Transverse colon (tissue), 4 donors: ENCODE measurements at regions not wholly inside any gene's neighbourhood (a gene's known extent, or its start where the extent isn't known, plus 50 kb on each side); places are given as distances from the start of the nearest gene placed in this dataset.

Experiments used
- DNase-seq: peaks from one replicate; pipeline ENCODE4 v3.0.0-alpha.2; 2019
- H3K27ac ChIP-seq, 4 donors: fragments of 200-600 bp; sonication (generic); 2 replicates each; pipeline ENCODE4 v1.5.1; 2016 to 2018; ENCODE audit warnings: inconsistent platforms in 4 of 4
- H3K27me3 ChIP-seq: fragments of 200-600 bp; sonication (generic); 2 replicates; pipeline ENCODE4 v1.5.1; 2017; ENCODE audit warnings: inconsistent platforms
- H3K36me3 ChIP-seq, 4 donors: fragments of 200-600 bp; sonication (generic); 2 replicates each; pipeline ENCODE4 v1.5.1; 2017 to 2019; ENCODE audit warnings: inconsistent platforms in 4 of 4
- H3K4me1 ChIP-seq, 4 donors: fragments of 200-600 bp; sonication (generic); 2 replicates each; pipeline ENCODE4 v1.5.1; 2017 to 2020; ENCODE audit warnings: inconsistent platforms in 4 of 4
- H3K4me3 ChIP-seq, 4 donors: fragments of 200-600 bp; sonication (generic); 1 replicate in 1 of 4; 2 replicates in 3 of 4; pipeline versions ENCODE4 v1.5.1 to v1.6.1; 2017 to 2019; ENCODE audit warnings: inconsistent platforms in 4 of 4
- H3K9me3 ChIP-seq, 2 donors: fragments of 200-600 bp; sonication (generic); 2 replicates each; pipeline ENCODE4 v1.5.1; 2017 to 2019; ENCODE audit warnings: inconsistent platforms in 2 of 2
- EP300 ChIP-seq: sonication (generic); formaldehyde crosslinking; IDR thresholded peaks from one replicate; pipeline ENCODE4 v1.6.1; 2017; ENCODE audit warnings: antibody characterized with exemption, low read depth
- POLR2A ChIP-seq: fragments of 450-650 bp; IDR thresholded peaks from one replicate; pipeline ENCODE4 v1.6.1; 2016; ENCODE audit warnings: antibody characterized with exemption, mild to moderate bottlenecking, moderate library complexity
- POLR2AphosphoS5 ChIP-seq, 3 donors: sonication (generic); formaldehyde crosslinking; IDR thresholded peaks; one replicate each; pipeline ENCODE4 v1.6.1; 2016; ENCODE audit warnings: antibody characterized with exemption in 3 of 3
- WGBS, 2 donors: methylation state at CpG; one replicate each; pipeline ENCODE4 v1.1.5; 2018; ENCODE audit warnings: low coverage in 1 of 2; 5-methylcytosine and 5-hydroxymethylcytosine counted together
- in situ Hi-C, 4 donors: fragments of 200-750 bp; cut with MboI; loops; one replicate each; pipeline versions ENCODE4 v1.15.0 to v1.15.1; 2017; ENCODE audit warnings: low sequenced_read_pairs in 3 of 4, low pct_ligation_motif_present in 1 of 4, low pct_unique_long_range_greater_than_20kb in 1 of 4
- intact Hi-C: fragments of 100-400 bp; cut with DNase I; formaldehyde crosslinking; loops from one replicate; pipeline ENCODE4 v1.15.1; 2023; ENCODE audit warnings: low total_unique reads
- TF ChIP-seq, protein P1 (sequence below), 5 experiments: fragments of 200-600 bp in 3 of 5; fragments of 450-650 bp in 2 of 5; sonication (generic) in 3 of 5; IDR thresholded peaks; 1 replicate in 2 of 5; 2 replicates in 3 of 5; pipeline ENCODE4 v1.5.1; 2016 to 2017; ENCODE audit warnings: antibody characterized with exemption in 5 of 5, inconsistent platforms in 3 of 5, mild to moderate bottlenecking in 2 of 5, moderate library complexity in 1 of 5

DNA sequence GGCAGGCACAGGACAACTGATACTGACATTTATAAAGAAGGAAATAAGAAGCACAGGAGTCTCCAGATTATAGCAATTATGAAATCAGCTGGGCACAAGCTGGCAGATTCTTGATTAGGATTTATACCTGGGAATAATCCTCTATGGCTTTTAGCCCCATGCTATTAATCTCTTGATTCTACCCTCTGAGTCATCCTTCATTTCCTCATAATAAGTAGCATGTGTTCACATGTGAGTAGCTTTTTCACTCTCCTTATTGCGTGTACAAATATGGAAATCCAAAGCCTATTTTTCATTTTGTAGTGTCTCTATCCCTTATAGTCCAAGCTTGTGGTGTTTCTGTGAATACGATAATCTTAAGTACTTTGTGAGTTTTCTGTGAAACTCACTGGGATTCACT lies 185.0 kb upstream of the PRLR start:
- Histone ChIP-seq H3K27ac (no peak overlapping the region), H3K27me3 (no peaks in the 10 kb centered on the region), H3K4me1 (peaks cover 0 to 4% (median 0%) of the 10 kb centered on the region in 4 donors), H3K36me3 (no peaks in the 10 kb centered on the region), H3K4me3 (no peak overlapping the region), H3K9me3 (no peaks in the 10 kb centered on the region)
- intact Hi-C loops = no loop called here
- TF ChIP-seq EP300 = no peak
- TF ChIP-seq, protein P1, sequence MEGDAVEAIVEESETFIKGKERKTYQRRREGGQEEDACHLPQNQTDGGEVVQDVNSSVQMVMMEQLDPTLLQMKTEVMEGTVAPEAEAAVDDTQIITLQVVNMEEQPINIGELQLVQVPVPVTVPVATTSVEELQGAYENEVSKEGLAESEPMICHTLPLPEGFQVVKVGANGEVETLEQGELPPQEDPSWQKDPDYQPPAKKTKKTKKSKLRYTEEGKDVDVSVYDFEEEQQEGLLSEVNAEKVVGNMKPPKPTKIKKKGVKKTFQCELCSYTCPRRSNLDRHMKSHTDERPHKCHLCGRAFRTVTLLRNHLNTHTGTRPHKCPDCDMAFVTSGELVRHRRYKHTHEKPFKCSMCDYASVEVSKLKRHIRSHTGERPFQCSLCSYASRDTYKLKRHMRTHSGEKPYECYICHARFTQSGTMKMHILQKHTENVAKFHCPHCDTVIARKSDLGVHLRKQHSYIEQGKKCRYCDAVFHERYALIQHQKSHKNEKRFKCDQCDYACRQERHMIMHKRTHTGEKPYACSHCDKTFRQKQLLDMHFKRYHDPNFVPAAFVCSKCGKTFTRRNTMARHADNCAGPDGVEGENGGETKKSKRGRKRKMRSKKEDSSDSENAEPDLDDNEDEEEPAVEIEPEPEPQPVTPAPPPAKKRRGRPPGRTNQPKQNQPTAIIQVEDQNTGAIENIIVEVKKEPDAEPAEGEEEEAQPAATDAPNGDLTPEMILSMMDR (IDR thresholded peaks at IDR 0.05) = no peak
- no peak for TF ChIP-seq POLR2AphosphoS5 (IDR thresholded peaks at IDR 0.05)
- no peak for TF ChIP-seq POLR2A
- WGBS, 2 donors = 91 to 100% methylated on average over 1 to 2 of the region's 2 CpGs
- no peak for DNase-seq
- in situ Hi-C loops = no loop called here

DNA sequence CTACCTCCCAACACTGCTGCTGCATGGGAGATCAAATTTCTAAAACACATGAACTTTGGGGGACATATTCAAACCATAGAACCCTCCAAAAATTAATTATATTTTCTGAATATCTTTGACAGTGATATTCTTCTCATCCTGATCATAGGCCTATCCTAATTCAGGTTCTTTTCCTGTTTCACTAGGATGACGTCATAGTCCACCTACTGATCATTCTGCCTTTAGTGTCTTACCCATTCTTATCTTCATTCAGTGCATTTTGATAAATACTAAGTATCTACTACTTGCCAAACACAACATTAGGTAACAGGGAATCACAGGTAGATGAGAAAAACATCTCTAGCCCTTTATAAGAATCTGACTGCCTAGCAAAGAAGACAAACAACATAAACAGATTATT lies 179.1 kb upstream of the PRLR start:
- TF ChIP-seq EP300 = no peak
- TF ChIP-seq POLR2A = no peak
- no peak for TF ChIP-seq POLR2AphosphoS5 (IDR thresholded peaks at IDR 0.05)
- TF ChIP-seq, protein P1 (IDR thresholded peaks at IDR 0.05) = no peak
- Histone ChIP-seq H3K9me3 (no peaks in the 10 kb centered on the region), H3K4me3 (no peak overlapping the region), H3K27me3 (no peaks in the 10 kb centered on the region), H3K27ac (no peak overlapping the region), H3K4me1 (no peaks in the 10 kb centered on the region), H3K36me3 (no peaks in the 10 kb centered on the region)
- in situ Hi-C loops = no loop called here
- WGBS, 2 donors = 78 to 81% methylated on average over 1 of the region's 1 CpG
- intact Hi-C loops = no loop called here
- DNase-seq = no peak

DNA sequence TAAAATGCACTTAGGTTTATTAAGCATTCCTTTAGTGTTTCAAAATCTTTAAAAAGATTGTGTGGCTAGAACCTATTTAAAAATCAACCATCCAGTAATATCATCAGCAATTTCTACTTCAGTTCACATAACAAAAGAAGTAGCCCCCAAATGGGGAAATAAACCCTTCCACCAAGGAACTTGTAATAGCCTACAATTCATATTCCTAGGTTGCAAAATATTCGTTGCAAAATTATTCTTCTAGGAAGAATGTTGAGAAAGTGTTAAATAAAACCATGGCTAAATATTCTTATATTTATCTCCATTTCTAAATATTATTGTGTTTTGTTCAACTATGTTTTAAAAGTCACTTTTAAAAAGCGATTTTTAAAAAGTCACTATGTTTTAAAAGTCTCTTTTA lies 177.9 kb upstream of the PRLR start:
- H3K4me1 ChIP-seq = no peaks in the 10 kb centered on the region
- TF ChIP-seq EP300 = no peak
- no peak for TF ChIP-seq POLR2AphosphoS5 (IDR thresholded peaks at IDR 0.05)
- no peak for TF ChIP-seq POLR2A
- TF ChIP-seq, protein P1 (IDR thresholded peaks at IDR 0.05) = no peak
- H3K4me3 ChIP-seq = no peak overlapping the region
- in situ Hi-C loops = no loop called here
- H3K9me3 ChIP-seq = no peaks in the 10 kb centered on the region
- no peaks in the 10 kb centered on the region for H3K27me3 ChIP-seq
- no peaks in the 10 kb centered on the region for H3K36me3 ChIP-seq
- WGBS, 2 donors = 56 to 61% methylated on average over 2 of the region's 2 CpGs
- DNase-seq = no peak
- no peak overlapping the region for H3K27ac ChIP-seq
- intact Hi-C loops = no loop called here

DNA sequence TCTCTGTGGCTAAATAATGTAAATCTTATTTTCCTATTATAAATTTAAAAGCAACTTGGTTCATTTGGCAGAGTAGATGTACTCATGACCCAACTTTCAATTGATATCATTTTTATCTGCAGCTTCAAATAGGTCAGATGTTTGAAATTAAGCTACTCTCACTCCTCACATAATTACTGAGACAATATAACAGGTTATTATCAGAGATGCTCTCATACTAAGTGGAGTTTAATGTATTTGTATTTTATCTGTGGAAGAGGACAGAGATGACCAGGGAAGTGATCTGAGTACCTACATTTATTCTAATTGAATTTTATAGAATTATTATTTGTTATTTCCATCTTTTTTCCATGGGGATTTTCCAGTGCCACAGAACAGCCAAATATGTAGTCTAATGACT lies 177.4 kb upstream of the PRLR start:
- H3K27me3 ChIP-seq = no peaks in the 10 kb centered on the region
- no peaks in the 10 kb centered on the region for H3K4me1 ChIP-seq
- intact Hi-C loops (no loop called here), in situ Hi-C loops (no loop called here)
- H3K9me3 ChIP-seq = no peaks in the 10 kb centered on the region
- no peaks in the 10 kb centered on the region for H3K36me3 ChIP-seq
- TF ChIP-seq, protein P1 (IDR thresholded peaks at IDR 0.05) = no peak
- TF ChIP-seq POLR2A = no peak
- H3K27ac ChIP-seq = no peak overlapping the region
- no peak overlapping the region for H3K4me3 ChIP-seq
- DNase-seq = no peak
